DOHH2 (cell line): ENCODE measurements at regions not wholly inside any gene's neighbourhood (a gene's known extent, or its start where the extent isn't known, plus 50 kb on each side); places are given as distances from the start of the nearest gene placed in this dataset.

ENCODE experiments used
- H3F3A ChIP-seq: fragments of 200-600 bp; sonication (generic), shearing (Covaris generic); 2 replicates; pipeline ENCODE4 v1.6.0; 2016; ENCODE audit warnings: antibody characterized with exemption, mild to moderate bottlenecking; ENCODE audit not compliant: control insufficient read depth, insufficient read depth
- H3K27ac ChIP-seq: fragments of 200-600 bp; sonication (generic); 2 replicates; pipeline ENCODE4 v1.5.1; 2014; ENCODE audit warnings: low read depth, mild to moderate bottlenecking, low read length, moderate library complexity
- H3K27me3 ChIP-seq: fragments of 200-600 bp; sonication (generic); 2 replicates; pipeline ENCODE4 v1.6.1; 2014; ENCODE audit warnings: mild to moderate bottlenecking, low read length, mixed read lengths; ENCODE audit not compliant: control insufficient read depth
- H3K36me3 ChIP-seq: fragments of 200-600 bp; sonication (generic); 2 replicates; pipeline ENCODE4 v1.6.1; 2014; ENCODE audit warnings: mild to moderate bottlenecking, low read length, moderate library complexity, mixed read lengths; ENCODE audit not compliant: control insufficient read depth
- H3K4me1 ChIP-seq: fragments of 200-600 bp; sonication (generic); 2 replicates; pipeline ENCODE4 v1.6.1; 2014; ENCODE audit warnings: mild to moderate bottlenecking, low read length, mixed read lengths; ENCODE audit not compliant: control insufficient read depth
- H3K4me2 ChIP-seq: fragments of 200-600 bp; sonication (generic); 2 replicates; pipeline ENCODE4 v1.6.0; 2014; ENCODE audit warnings: mild to moderate bottlenecking, low read length, moderate library complexity
- H3K4me3 ChIP-seq: fragments of 200-600 bp; sonication (generic); 2 replicates; pipeline ENCODE4 v1.5.1; 2014; ENCODE audit warnings: mild to moderate bottlenecking, low read length, mixed read lengths
- H3K79me2 ChIP-seq: fragments of 200-600 bp; sonication (generic); 2 replicates; pipeline ENCODE4 v1.6.1; 2014; ENCODE audit warnings: mild to moderate bottlenecking, low read length, mixed read lengths; ENCODE audit not compliant: control insufficient read depth
- H3K9me2 ChIP-seq: fragments of 200-600 bp; sonication (generic); replicated peaks from 2 replicates; pipeline ENCODE4 v1.6.1; 2014; ENCODE audit warnings: mild to moderate bottlenecking, low read length, mixed read lengths; ENCODE audit not compliant: control insufficient read depth
- H3K9me3 ChIP-seq: fragments of 200-600 bp; sonication (generic); 2 replicates; pipeline ENCODE4 v1.6.1; 2014; ENCODE audit warnings: antibody characterized with exemption, low read length, mixed read lengths; ENCODE audit not compliant: control insufficient read depth, insufficient read depth
- H4K20me1 ChIP-seq: fragments of 200-600 bp; sonication (generic); 2 replicates; pipeline ENCODE4 v1.6.0; 2014; ENCODE audit warnings: low read depth, mild to moderate bottlenecking, antibody characterized with exemption, low read length, moderate library complexity; ENCODE audit not compliant: control insufficient read depth, insufficient read depth
- CTCF ChIP-seq: fragments of 200-600 bp; sonication (generic); IDR thresholded peaks from one replicate; pipeline ENCODE4 v1.5.1; 2014; ENCODE audit warnings: antibody characterized with exemption, mild to moderate bottlenecking, low read depth, low read length; ENCODE audit not compliant: poor library complexity, severe bottlenecking
- EZH2phosphoT487 ChIP-seq: fragments of 200-600 bp; sonication (generic); IDR thresholded peaks from 2 replicates; pipeline ENCODE4 v1.6.1; 2017; ENCODE audit warnings: borderline replicate concordance, mild to moderate bottlenecking, antibody characterized with exemption, low read length, moderate library complexity, mixed read lengths

- no peaks in the 10 kb centered on the region for H3K27me3 ChIP-seq
Observed at GRCh38 chr14:97543816-97544215, 746.6 kb downstream of the VRK1 start.

GRCh38 chr14:97544571-97544970 is 747.4 kb downstream of the VRK1 start:
- Histone ChIP-seq H3K79me2 (no peaks in the 10 kb centered on the region), H3K4me3 (no peak overlapping the region), H3K36me3 (no peaks in the 10 kb centered on the region), H3K27ac (no peak overlapping the region), H4K20me1 (no peaks in the 10 kb centered on the region), H3K9me3 (no peaks in the 10 kb centered on the region), H3K27me3 (no peaks in the 10 kb centered on the region), H3K4me2 (no peak overlapping the region), H3F3A (no peaks in the 10 kb centered on the region), H3K9me2 (no peaks in the 10 kb centered on the region), H3K4me1 (no peaks in the 10 kb centered on the region)
- TF ChIP-seq CTCF = no peak
- TF ChIP-seq EZH2phosphoT487 = no peak

More at GRCh38 chr14:97543816-97544215, 746.6 kb downstream of the VRK1 start:
- no peak overlapping the region for H3K4me3 ChIP-seq
- H3K79me2 ChIP-seq = no peaks in the 10 kb centered on the region
- no peak overlapping the region for H3K4me2 ChIP-seq
- no peaks in the 10 kb centered on the region for H3K9me2 ChIP-seq
- H4K20me1 ChIP-seq = no peaks in the 10 kb centered on the region
- no peaks in the 10 kb centered on the region for H3K9me3 ChIP-seq
- H3F3A ChIP-seq = no peaks in the 10 kb centered on the region
- TF ChIP-seq EZH2phosphoT487 (no peak), CTCF (no peak)
- H3K4me1 ChIP-seq = no peaks in the 10 kb centered on the region
- H3K36me3 ChIP-seq = no peaks in the 10 kb centered on the region
- no peak overlapping the region for H3K27ac ChIP-seq

- no peaks in the 10 kb centered on the region for H3K9me2 ChIP-seq
- TF ChIP-seq CTCF = no peak
- no peak for TF ChIP-seq EZH2phosphoT487
Observed at GRCh38 chr14:97546491-97547230, 749.5 kb downstream of the VRK1 start.

More at GRCh38 chr14:97546491-97547230, 749.5 kb downstream of the VRK1 start:
- no peak overlapping the region for H3K27ac ChIP-seq
- H3K27me3 ChIP-seq = no peaks in the 10 kb centered on the region
- no peak overlapping the region for H3K4me2 ChIP-seq
- H4K20me1 ChIP-seq = no peaks in the 10 kb centered on the region
- H3K4me1 ChIP-seq = no peaks in the 10 kb centered on the region
- H3K9me3 ChIP-seq = no peaks in the 10 kb centered on the region
- H3F3A ChIP-seq = no peaks in the 10 kb centered on the region
- H3K4me3 ChIP-seq = no peak overlapping the region
- no peaks in the 10 kb centered on the region for H3K79me2 ChIP-seq
- no peaks in the 10 kb centered on the region for H3K36me3 ChIP-seq
